Tibial nerve (tissue), 4 donors: ENCODE measurements at regions not wholly inside any gene's neighbourhood (a gene's known extent, or its start where the extent isn't known, plus 50 kb on each side); places are given as distances from the start of the nearest gene placed in this dataset.

Experiments
- EP300 ChIP-seq, 2 donors: sonication (generic); formaldehyde crosslinking; IDR thresholded peaks; one replicate each; pipeline ENCODE4 v1.6.1; 2017; ENCODE audit warnings: antibody characterized with exemption in 2 of 2, mild to moderate bottlenecking in 1 of 2
- POLR2A ChIP-seq, 2 donors: fragments of 450-650 bp; IDR thresholded peaks; one replicate each; pipeline ENCODE4 v1.6.1; 2017; ENCODE audit warnings: antibody characterized with exemption in 2 of 2, mild to moderate bottlenecking in 2 of 2, moderate library complexity in 2 of 2
- TF ChIP-seq, protein P1 (sequence below), 5 experiments: fragments of 200-600 bp in 3 of 5; fragments of 450-650 bp in 2 of 5; sonication (generic) in 3 of 5; IDR thresholded peaks; one replicate each; pipeline ENCODE4 v1.5.1; 2016 to 2019; ENCODE audit warnings: antibody characterized with exemption in 5 of 5, mild to moderate bottlenecking in 3 of 5, moderate library complexity in 2 of 5

GRCh38 chr7:21269021-21269420 lies 158.9 kb upstream of the SP4 start:
- TF ChIP-seq, protein P1, sequence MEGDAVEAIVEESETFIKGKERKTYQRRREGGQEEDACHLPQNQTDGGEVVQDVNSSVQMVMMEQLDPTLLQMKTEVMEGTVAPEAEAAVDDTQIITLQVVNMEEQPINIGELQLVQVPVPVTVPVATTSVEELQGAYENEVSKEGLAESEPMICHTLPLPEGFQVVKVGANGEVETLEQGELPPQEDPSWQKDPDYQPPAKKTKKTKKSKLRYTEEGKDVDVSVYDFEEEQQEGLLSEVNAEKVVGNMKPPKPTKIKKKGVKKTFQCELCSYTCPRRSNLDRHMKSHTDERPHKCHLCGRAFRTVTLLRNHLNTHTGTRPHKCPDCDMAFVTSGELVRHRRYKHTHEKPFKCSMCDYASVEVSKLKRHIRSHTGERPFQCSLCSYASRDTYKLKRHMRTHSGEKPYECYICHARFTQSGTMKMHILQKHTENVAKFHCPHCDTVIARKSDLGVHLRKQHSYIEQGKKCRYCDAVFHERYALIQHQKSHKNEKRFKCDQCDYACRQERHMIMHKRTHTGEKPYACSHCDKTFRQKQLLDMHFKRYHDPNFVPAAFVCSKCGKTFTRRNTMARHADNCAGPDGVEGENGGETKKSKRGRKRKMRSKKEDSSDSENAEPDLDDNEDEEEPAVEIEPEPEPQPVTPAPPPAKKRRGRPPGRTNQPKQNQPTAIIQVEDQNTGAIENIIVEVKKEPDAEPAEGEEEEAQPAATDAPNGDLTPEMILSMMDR (IDR thresholded peaks at IDR 0.05): no peak
- TF ChIP-seq POLR2A (IDR thresholded peaks at IDR 0.05) (no peak), EP300 (IDR thresholded peaks at IDR 0.05) (no peak)
